GM21423 (cell line): ENCODE measurements at regions not wholly inside any gene's neighbourhood (a gene's known extent, or its start where the extent isn't known, plus 50 kb on each side); places are given as distances from the start of the nearest gene placed in this dataset.

Experiments
- ATAC-seq: cut with Tn5 transposase; IDR thresholded peaks from one replicate; pipeline ENCODE4 v1.9.1; 2021; ENCODE audit warnings: mild to moderate bottlenecking, moderate library complexity; ENCODE audit not compliant: unreplicated experiment

- ATAC-seq: no peak
Observed at GRCh38 chr12:97173688-97174410, 266.8 kb downstream of the NEDD1 start.

GRCh38 chr12:97177481-97177880, 270.4 kb downstream of the NEDD1 start:
- no peak for ATAC-seq

GRCh38 chr12:97181571-97182265, 274.7 kb downstream of the NEDD1 start:
- ATAC-seq: no peak

- no peak for ATAC-seq
Observed at GRCh38 chr12:97182769-97183168, 275.7 kb downstream of the NEDD1 start.

- ATAC-seq: no peak
Observed at GRCh38 chr12:97184127-97184773, 277.2 kb downstream of the NEDD1 start.

GRCh38 chr12:97185567-97185966, 277.0 kb upstream of the RMST start:
- no peak for ATAC-seq

- ATAC-seq: no peak
Observed at GRCh38 chr12:97194546-97194945, 268.1 kb upstream of the RMST start.

- ATAC-seq: no peak
Observed at GRCh38 chr12:97200181-97200580, 262.4 kb upstream of the RMST start.

GRCh38 chr12:97203408-97203807, 259.2 kb upstream of the RMST start:
- no peak for ATAC-seq

- ATAC-seq: no peak
Observed at GRCh38 chr12:97209997-97210396, 252.6 kb upstream of the RMST start.

- no peak for ATAC-seq
Observed at GRCh38 chr12:97211416-97211930, 251.1 kb upstream of the RMST start.

GRCh38 chr12:97216848-97217247, 245.8 kb upstream of the RMST start:
- no peak for ATAC-seq

GRCh38 chr12:97222391-97222790, 240.2 kb upstream of the RMST start:
- no peak for ATAC-seq

GRCh38 chr12:97223419-97223818, 239.2 kb upstream of the RMST start:
- no peak for ATAC-seq

GRCh38 chr12:97229004-97229403, 233.6 kb upstream of the RMST start:
- no peak for ATAC-seq

GRCh38 chr12:97235102-97235501, 227.5 kb upstream of the RMST start:
- no peak for ATAC-seq

GRCh38 chr12:97246368-97246767, 216.2 kb upstream of the RMST start:
- no peak for ATAC-seq

GRCh38 chr12:97250483-97250882, 212.1 kb upstream of the RMST start:
- ATAC-seq: no peak

GRCh38 chr12:97257726-97258125, 204.9 kb upstream of the RMST start:
- no peak for ATAC-seq

GRCh38 chr12:97259098-97259497, 203.5 kb upstream of the RMST start:
- no peak for ATAC-seq

- no peak for ATAC-seq
Observed at GRCh38 chr12:97260786-97261185, 201.8 kb upstream of the RMST start.

- no peak for ATAC-seq
Observed at GRCh38 chr12:97267166-97267565, 195.4 kb upstream of the RMST start.
